ENCODE measurements at regions not wholly inside any gene's neighbourhood (a gene's known extent, or its start where the extent isn't known, plus 50 kb on each side); places are given as distances from the start of the nearest gene placed in this dataset.

- Histone ChIP-seq H3K27me3 (no peaks in the 10 kb centered on the region), H3K4me3 (replicated peaks in 1 of 3) (no peak overlapping the region), H3K9me3 (no peaks in the 10 kb centered on the region), H3K4me1 (no peaks in the 10 kb centered on the region), H3K27ac (no peak overlapping the region), H3K36me3 (no peaks in the 10 kb centered on the region)
- 80 to 90% methylated on average over 1 of the region's 1 CpG for WGBS, 2 donors
- no peak for DNase-seq
- TF ChIP-seq POLR2A (IDR thresholded peaks at IDR 0.05), result no peak
- TF ChIP-seq CTCF (IDR thresholded peaks at IDR 0.05), result no peak
- intact Hi-C loops (cut with DNase I), result no loop called here
Measured at GRCh38 chr6:4327841-4328240, 192.5 kb upstream of the ECI2 start.

- TF ChIP-seq POLR2A (IDR thresholded peaks at IDR 0.05) (no peak), CTCF (IDR thresholded peaks at IDR 0.05) (no peak)
- no peak overlapping the region for H3K4me3 ChIP-seq (replicated peaks in 1 of 3)
- H3K36me3 ChIP-seq, result no peaks in the 10 kb centered on the region
- no peaks in the 10 kb centered on the region for H3K9me3 ChIP-seq
- DNase-seq, result no peak
- peaks cover 3 to 7% of the 10 kb centered on the region in 2 donors for H3K4me1 ChIP-seq
- intact Hi-C loops (cut with DNase I), result no loop called here
- no peak overlapping the region for H3K27ac ChIP-seq
- no peaks in the 10 kb centered on the region for H3K27me3 ChIP-seq
Measured at GRCh38 chr6:4324746-4325145, 189.4 kb upstream of the ECI2 start.

- H3K9me3 ChIP-seq, result no peaks in the 10 kb centered on the region
- no peak overlapping the region for H3K27ac ChIP-seq
Measured at GRCh38 chr6:4323322-4323721, 187.9 kb upstream of the ECI2 start.

GRCh38 chr6:4322846-4323309 is 187.5 kb upstream of the ECI2 start:
- intact Hi-C loops (cut with DNase I), result no loop called here
- WGBS, 2 donors, result 84 to 88% methylated on average over 1 of the region's 1 CpG

More at GRCh38 chr6:4323322-4323721, 187.9 kb upstream of the ECI2 start:
- intact Hi-C loops (cut with DNase I), result no loop called here
- DNase-seq, result no peak
- TF ChIP-seq CTCF (IDR thresholded peaks at IDR 0.05), result no peak
- TF ChIP-seq POLR2A (IDR thresholded peaks at IDR 0.05), result no peak
- no peak overlapping the region for H3K4me3 ChIP-seq (replicated peaks in 1 of 3)
- H3K4me1 ChIP-seq, result peaks cover 3 to 7% of the 10 kb centered on the region in 2 donors
- no peaks in the 10 kb centered on the region for H3K27me3 ChIP-seq
- 86 to 89% methylated on average over 2 of the region's 2 CpGs for whole genome bisulfite sequencing, 2 donors
- no peaks in the 10 kb centered on the region for H3K36me3 ChIP-seq

More at GRCh38 chr6:4322846-4323309, 187.5 kb upstream of the ECI2 start:
- no peak for TF ChIP-seq POLR2A (IDR thresholded peaks at IDR 0.05)
- no peak for TF ChIP-seq CTCF (IDR thresholded peaks at IDR 0.05)
- no peaks in the 10 kb centered on the region for H3K9me3 ChIP-seq
- DNase-seq, result no peak
- no peaks in the 10 kb centered on the region for H3K27me3 ChIP-seq
- H3K27ac ChIP-seq, result no peak overlapping the region
- no peaks in the 10 kb centered on the region for H3K36me3 ChIP-seq
- peaks cover 3 to 7% of the 10 kb centered on the region in 2 donors for H3K4me1 ChIP-seq
- no peak overlapping the region for H3K4me3 ChIP-seq (replicated peaks in 1 of 3)
